ENCODE measurements at regions not wholly inside any gene's neighbourhood (a gene's known extent, or its start where the extent isn't known, plus 50 kb on each side); places are given as distances from the start of the nearest gene placed in this dataset.

GRCh38 chr13:40149611-40150274 is 494.3 kb downstream of the COG6 start:
- Histone ChIP-seq H3K9me3 (ENCODE audit: control insufficient read depth, insufficient read depth, low read depth, low read length) (no peaks in the 10 kb centered on the region), H2AFZ (ENCODE audit: low read length) (peak overlapping the region; percentile 37), H3K79me2 (ENCODE audit: control insufficient read depth, insufficient read depth, low read length) (no peaks in the 10 kb centered on the region), H3K4me2 (ENCODE audit: extremely low read depth, insufficient read depth, low read length) (peak overlapping the region; percentile 40), H3K4me1 (ENCODE audit: control insufficient read depth, extremely low read depth, insufficient read depth, low read length) (peaks cover 11% of the 10 kb centered on the region), H3K27ac (ENCODE audit: insufficient read depth, low read length) (no peak overlapping the region), H3K9ac (ENCODE audit: insufficient read depth, low read length) (no peak overlapping the region), H4K20me1 (ENCODE audit: control insufficient read depth, extremely low read depth, insufficient read depth, low read length) (no peaks in the 10 kb centered on the region), H3K4me3 (replicated peaks in 1 of 4; ENCODE audit: control extremely low read depth in 1 of 4, insufficient read depth in 1 of 4, low read depth in 3 of 4, low read length in 4 of 4) (no peak overlapping the region), H3K36me3 (ENCODE audit: control insufficient read depth, insufficient read depth, low read length) (no peaks in the 10 kb centered on the region), H3K27me3 (ENCODE audit: control insufficient read depth, insufficient read depth, low read length) (no peaks in the 10 kb centered on the region)
- DNase-seq (ENCODE audit: low read depth in 2 of 2), result peak; percentile 90 to 91
- no peak for TF ChIP-seq EZH2 (IDR thresholded peaks at IDR 0.05; ENCODE audit: low read length, missing control alignments)
- no peak for TF ChIP-seq CTCF (conservative IDR thresholded peaks at IDR 0.05 in 1 of 2, IDR thresholded peaks at IDR 0.05 in 1 of 2; ENCODE audit: low read depth in 1 of 2, low read length in 2 of 2)

GRCh38 chr13:40151673-40152072 is 496.2 kb downstream of the COG6 start:
- no peak overlapping the region for H3K27ac ChIP-seq (ENCODE audit: insufficient read depth, low read length)
- no peaks in the 10 kb centered on the region for H3K9me3 ChIP-seq (ENCODE audit: control insufficient read depth, insufficient read depth, low read depth, low read length)
- H3K36me3 ChIP-seq (ENCODE audit: control insufficient read depth, insufficient read depth, low read length), result no peaks in the 10 kb centered on the region
- TF ChIP-seq CTCF (conservative IDR thresholded peaks at IDR 0.05 in 1 of 2, IDR thresholded peaks at IDR 0.05 in 1 of 2; ENCODE audit: low read depth in 1 of 2, low read length in 2 of 2) (no peak), EZH2 (IDR thresholded peaks at IDR 0.05; ENCODE audit: low read length, missing control alignments) (no peak)
- H3K79me2 ChIP-seq (ENCODE audit: control insufficient read depth, insufficient read depth, low read length), result no peaks in the 10 kb centered on the region
- no peaks in the 10 kb centered on the region for H3K27me3 ChIP-seq (ENCODE audit: control insufficient read depth, insufficient read depth, low read length)
- no peak overlapping the region for H3K9ac ChIP-seq (ENCODE audit: insufficient read depth, low read length)
- H3K4me2 ChIP-seq (ENCODE audit: extremely low read depth, insufficient read depth, low read length), result no peak overlapping the region
- DNase-seq (ENCODE audit: low read depth in 2 of 2), result no peak
- H2AFZ ChIP-seq (ENCODE audit: low read length), result no peak overlapping the region
- H4K20me1 ChIP-seq (ENCODE audit: control insufficient read depth, extremely low read depth, insufficient read depth, low read length), result no peaks in the 10 kb centered on the region
- H3K4me3 ChIP-seq (replicated peaks in 1 of 4; ENCODE audit: control extremely low read depth in 1 of 4, insufficient read depth in 1 of 4, low read depth in 3 of 4, low read length in 4 of 4), result no peak overlapping the region
- H3K4me1 ChIP-seq (ENCODE audit: control insufficient read depth, extremely low read depth, insufficient read depth, low read length), result peaks cover 11% of the 10 kb centered on the region

DNA sequence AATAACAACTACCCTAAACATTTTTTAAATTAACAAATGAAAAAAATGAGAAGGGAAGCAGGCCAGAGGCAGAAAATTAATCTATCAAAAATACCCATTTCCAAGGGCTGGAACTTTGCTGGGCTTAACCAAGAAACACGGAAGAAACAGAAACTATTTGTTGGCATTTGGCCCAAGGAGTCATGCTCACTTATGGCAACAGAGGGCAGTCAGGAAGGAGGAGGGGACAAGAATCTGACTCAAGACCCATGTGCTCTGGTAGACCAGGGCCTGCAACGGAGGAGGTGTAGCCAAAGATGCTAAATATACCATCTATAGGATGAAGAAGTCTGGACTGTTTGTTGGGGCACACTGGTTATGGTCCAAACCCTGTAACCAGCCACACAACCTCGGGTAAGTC is 496.7 kb downstream of the COG6 start:
- no peak overlapping the region for H3K4me3 ChIP-seq (replicated peaks in 1 of 4; ENCODE audit: control extremely low read depth in 1 of 4, insufficient read depth in 1 of 4, low read depth in 3 of 4, low read length in 4 of 4)
- H3K27ac ChIP-seq (ENCODE audit: insufficient read depth, low read length), result no peak overlapping the region
- peak overlapping the region; percentile 15 for H3K4me2 ChIP-seq (ENCODE audit: extremely low read depth, insufficient read depth, low read length)
- no peaks in the 10 kb centered on the region for H3K36me3 ChIP-seq (ENCODE audit: control insufficient read depth, insufficient read depth, low read length)
- H3K79me2 ChIP-seq (ENCODE audit: control insufficient read depth, insufficient read depth, low read length), result no peaks in the 10 kb centered on the region
- peak overlapping the region; percentile 67 for H2AFZ ChIP-seq (ENCODE audit: low read length)
- H3K27me3 ChIP-seq (ENCODE audit: control insufficient read depth, insufficient read depth, low read length), result no peaks in the 10 kb centered on the region
- H3K4me1 ChIP-seq (ENCODE audit: control insufficient read depth, extremely low read depth, insufficient read depth, low read length), result peaks cover 11% of the 10 kb centered on the region
- H3K9ac ChIP-seq (ENCODE audit: insufficient read depth, low read length), result no peak overlapping the region
- peak; percentile 83 to 88 for DNase-seq (ENCODE audit: low read depth in 2 of 2)
- H3K9me3 ChIP-seq (ENCODE audit: control insufficient read depth, insufficient read depth, low read depth, low read length), result no peaks in the 10 kb centered on the region
- TF ChIP-seq EZH2 (IDR thresholded peaks at IDR 0.05; ENCODE audit: low read length, missing control alignments) (no peak), CTCF (conservative IDR thresholded peaks at IDR 0.05 in 1 of 2, IDR thresholded peaks at IDR 0.05 in 1 of 2; ENCODE audit: low read depth in 1 of 2, low read length in 2 of 2) (peak in 1 of 2 donors; percentile 35)
- H4K20me1 ChIP-seq (ENCODE audit: control insufficient read depth, extremely low read depth, insufficient read depth, low read length), result no peaks in the 10 kb centered on the region

Measured in fibroblast of lung (primary cell).